Ramos (cell line): ENCODE measurements at regions not wholly inside any gene's neighbourhood (a gene's known extent, or its start where the extent isn't known, plus 50 kb on each side); places are given as distances from the start of the nearest gene placed in this dataset.
"Not testable (repeated sequence)": the region's sequence is repeated elsewhere in the genome, so short reads cannot be mapped to it uniquely, and the experiment has no call there.

Experiments used
- in situ Hi-C: fragments of 300-500 bp; cut with MboI; formaldehyde crosslinking; loops from one replicate; pipeline ENCODE4 v1.14.3; 2022; ENCODE audit warnings: low sequenced_read_pairs; ENCODE audit not compliant: unreplicated experiment

- in situ Hi-C loops: no loop called here
Measured at GRCh38 chr11:25737071-25737675, 594.8 kb upstream of the ANO3 start.

GRCh38 chr11:25741886-25742285, 590.0 kb upstream of the ANO3 start:
- in situ Hi-C loops: no loop called here

DNA sequence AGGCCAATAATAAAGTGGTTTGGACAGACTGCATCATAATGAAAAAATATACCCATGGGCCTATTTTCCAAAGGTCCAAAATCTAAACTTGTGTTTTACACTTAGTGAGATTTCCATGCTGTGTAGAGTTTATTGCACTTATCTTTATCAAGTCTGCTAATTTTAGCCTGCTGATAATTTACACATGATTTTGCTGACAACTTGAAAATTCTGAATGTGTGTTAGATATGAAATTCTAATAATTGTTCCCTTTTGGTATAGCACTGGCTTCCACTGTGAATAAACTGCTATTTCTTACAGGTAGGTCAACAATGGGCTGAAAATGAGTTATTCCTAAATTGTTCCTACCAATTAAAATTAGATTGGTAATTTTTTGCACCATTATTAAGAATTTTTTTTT, 589.1 kb upstream of the ANO3 start:
- in situ Hi-C loops: no loop called here

GRCh38 chr11:25755381-25755780, 576.5 kb upstream of the ANO3 start:
- in situ Hi-C loops: no loop called here

- in situ Hi-C loops: no loop called here
Measured at GRCh38 chr11:25755918-25756584, 575.9 kb upstream of the ANO3 start.

DNA sequence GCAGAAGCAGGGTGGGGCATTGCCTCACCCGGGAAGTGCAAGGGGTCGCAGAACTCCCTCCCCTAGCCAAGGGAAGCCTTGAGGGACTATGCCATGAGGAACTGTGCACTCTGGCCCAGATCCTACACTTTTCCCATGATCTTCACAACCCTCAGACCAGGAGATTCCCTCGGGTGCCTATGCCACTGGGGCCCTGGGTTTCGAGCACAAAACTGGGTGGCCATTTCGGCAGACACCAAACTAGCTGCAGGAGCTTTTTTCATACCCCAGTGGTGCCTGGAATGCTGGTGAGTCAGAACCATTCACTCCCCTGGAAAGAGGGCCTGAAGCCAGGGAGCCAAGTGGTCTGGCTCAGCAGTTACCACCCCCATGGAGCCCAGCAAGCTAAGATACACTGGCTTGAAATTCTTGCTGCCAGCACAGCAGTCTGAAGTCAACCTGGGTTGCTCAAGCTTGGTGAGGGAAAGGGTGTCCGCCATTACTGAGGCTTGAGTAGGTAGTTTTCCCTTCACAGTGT, 573.7 kb upstream of the ANO3 start:
- in situ Hi-C loops: no loop called here

DNA sequence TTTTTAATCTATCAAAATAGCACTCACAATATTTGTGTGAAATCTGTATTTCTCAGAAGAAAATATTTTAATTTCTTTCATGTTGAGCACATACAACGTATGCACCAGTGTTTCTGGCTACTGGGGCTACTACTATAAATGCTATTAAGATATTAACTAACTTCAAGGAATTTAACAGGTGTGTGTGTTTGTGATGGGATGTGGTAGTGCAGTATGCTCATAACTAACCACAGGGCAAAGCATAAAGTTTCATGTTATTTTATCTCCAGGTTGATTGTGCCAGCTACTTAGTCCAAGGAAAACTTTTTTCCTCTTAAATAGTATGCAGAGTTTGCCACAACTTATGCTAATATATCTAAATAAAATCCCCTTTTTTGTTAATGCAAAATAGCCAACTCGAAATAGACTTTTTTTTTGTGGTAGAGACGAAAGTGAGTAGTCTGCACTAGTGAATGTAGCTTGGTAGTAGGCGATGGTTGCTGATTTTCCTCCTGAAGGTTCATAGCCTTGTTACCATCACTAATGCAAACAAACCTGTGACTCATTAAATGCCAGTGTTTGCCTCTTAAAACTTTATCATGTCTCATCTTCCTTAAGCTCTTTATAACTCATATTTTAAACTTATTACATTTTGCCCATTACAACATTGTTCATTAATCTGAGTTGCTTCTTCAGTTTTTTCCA, 565.5 kb upstream of the ANO3 start:
- in situ Hi-C loops: no loop called here

DNA sequence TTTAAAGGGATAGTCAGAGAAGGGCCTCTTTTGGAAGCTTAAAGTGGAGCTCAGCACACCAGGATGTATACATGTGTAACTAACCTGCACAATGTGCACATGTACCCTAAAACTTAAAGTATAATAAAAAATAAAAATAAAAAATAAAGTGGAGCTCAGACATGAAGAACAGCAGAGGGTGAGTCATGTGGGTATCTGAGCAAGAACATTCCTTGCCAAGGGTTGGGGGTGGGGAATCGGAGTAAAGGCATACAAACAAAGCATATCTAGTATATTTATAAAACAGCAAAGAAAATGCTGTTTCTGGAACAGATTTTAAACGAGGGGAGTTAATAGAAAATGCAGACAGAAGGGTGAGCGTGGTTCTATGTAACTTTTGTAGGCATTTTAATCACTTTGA, 562.6 kb upstream of the ANO3 start:
- in situ Hi-C loops: no loop called here

- in situ Hi-C loops: no loop called here
Measured at GRCh38 chr11:25771605-25772004, 560.3 kb upstream of the ANO3 start.

- in situ Hi-C loops: no loop called here
Measured at GRCh38 chr11:25775603-25776002, 556.3 kb upstream of the ANO3 start.

DNA sequence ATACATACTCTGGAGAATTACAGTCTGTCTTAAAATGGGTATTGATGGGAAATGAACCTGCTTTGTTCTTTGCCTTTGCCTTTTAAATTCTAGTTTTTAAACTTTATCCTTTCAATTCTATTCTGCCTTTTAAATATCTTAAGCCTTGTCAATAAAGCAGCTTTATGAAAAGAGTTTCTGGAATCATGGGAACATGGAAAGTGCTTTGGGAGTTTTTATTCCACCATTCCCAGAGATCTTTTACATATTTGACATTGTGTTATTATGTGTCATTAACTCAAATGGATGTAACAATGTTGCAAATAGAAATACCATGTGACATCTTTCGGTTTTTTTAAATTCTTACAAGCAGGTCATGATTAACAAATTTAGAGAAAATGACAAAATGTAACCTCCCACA, 555.7 kb upstream of the ANO3 start:
- in situ Hi-C loops: no loop called here

- in situ Hi-C loops: no loop called here
Measured at GRCh38 chr11:25777343-25777742, 554.6 kb upstream of the ANO3 start.

DNA sequence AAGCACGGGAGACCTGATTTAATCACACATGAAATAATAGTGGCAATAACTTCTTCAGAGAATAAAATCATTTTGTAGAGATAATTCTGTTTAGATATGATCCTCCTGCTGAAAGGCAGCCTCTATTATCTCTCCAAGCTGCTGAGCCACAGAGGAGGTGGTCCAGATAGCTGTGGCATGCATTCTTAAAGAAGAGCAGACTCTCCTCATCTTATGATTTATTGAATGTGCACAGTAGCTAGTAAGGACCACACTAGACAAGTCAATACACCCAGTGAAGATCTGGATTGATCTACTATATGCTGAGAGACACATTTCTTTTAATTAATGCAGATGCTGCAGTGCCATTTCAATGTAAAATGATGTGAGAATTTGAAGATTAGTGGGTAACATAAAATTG, 552.9 kb upstream of the ANO3 start:
- in situ Hi-C loops: no loop called here

DNA sequence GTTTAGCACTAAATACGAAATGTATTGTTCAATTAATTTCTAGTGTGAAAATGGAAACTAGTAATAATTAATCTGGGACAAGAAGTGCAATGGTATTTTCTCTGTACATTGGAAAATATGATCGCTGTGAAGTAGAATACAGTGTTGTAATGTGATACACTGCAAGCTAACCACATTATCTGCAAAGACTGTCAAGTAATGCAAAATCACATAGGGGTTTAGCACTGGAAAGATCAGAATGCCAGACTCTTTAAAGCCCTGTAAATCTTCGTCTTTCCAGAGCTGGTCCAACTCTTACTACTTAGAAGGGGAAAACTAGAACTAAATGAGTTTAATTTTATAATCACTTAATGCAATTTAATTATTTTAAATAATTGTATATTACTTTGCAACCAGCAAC, 544.5 kb upstream of the ANO3 start:
- in situ Hi-C loops: no loop called here

DNA sequence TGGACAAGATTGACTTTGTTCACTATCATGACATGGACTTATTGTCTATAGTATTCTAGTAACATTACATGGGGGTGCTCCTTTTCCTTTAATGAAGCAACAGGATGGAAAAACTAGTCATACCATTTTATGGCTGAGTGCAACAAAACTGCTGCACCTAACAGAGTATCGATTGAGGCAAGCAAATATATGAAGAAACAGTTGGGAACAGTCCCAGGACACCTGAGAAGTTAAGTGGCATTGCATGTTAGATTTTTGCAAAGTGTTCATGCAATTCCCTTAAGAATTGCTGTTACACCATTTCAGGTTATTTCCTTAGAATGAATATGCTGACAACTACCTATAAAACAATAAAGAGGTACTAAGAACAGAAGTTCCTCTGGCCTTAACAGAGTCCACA, 541.5 kb upstream of the ANO3 start:
- in situ Hi-C loops: no loop called here

DNA sequence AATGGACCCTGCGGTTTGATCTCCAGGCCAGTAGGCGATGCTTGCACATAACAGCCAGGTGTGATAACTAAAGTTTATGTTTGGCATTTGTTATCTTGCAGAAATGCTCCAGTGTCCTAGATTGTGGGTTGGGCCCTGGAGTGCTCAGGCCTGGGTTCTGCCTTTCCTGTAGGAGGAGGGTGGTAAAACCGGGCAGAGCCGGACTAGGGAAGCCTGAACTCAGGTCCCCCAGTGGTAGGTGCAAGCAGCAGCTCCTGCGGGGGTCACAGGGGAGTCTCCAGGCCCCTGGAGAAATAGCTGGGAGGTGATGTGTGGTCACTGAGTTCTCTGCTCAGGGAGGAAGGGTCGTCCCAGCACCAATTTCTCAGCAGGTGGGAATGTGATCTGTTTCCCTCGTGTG, 538.3 kb upstream of the ANO3 start:
- in situ Hi-C loops: no loop called here

DNA sequence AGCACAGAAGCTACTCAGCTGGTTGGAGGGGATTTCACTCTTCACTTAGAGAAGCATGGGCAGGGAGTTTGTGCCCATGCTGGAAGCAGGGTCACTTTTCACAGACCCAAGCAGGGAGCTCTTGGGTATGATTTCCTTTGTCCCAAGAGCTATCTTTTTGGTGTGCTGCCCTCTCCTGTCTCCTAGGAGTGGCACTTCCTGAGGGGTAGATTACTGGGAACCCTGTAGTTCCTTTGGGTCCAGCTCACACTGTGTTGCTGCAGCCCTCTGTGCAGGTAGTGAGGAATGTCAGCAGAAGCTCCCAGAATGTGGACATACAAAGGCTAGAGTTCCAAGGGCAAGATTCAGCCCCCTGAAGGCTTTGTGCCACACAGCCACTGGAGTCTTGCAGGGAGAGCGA, 537.1 kb upstream of the ANO3 start:
- in situ Hi-C loops: no loop called here

- in situ Hi-C loops: no loop called here
Measured at GRCh38 chr11:25816411-25816810, 515.5 kb upstream of the ANO3 start.

DNA sequence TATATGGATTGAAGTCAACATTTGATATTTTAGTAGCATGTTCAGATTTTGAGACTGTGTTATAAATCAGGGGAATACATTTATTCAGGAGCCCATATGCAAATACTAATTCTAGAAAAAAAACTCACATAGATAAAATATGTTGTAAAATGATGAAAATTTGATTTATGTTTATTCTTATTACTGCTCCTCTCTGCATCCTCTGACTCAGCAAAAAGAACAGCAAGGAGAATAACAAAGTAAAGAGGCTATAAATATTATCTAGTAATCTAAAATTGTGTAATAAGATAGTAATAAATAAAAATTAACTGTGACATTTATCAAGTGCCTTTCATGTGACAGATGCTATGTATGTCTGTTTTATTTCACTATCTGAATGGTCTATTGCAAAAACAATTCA, 507.2 kb upstream of the ANO3 start:
- in situ Hi-C loops: no loop called here

- in situ Hi-C loops: not testable (repeated sequence)
Measured at GRCh38 chr11:25831485-25831884, 500.4 kb upstream of the ANO3 start.

- in situ Hi-C loops: no loop called here
Measured at GRCh38 chr11:25838918-25839625, 492.9 kb upstream of the ANO3 start.
